IMR-90 (cell line): ENCODE measurements at regions not wholly inside any gene's neighbourhood (a gene's known extent, or its start where the extent isn't known, plus 50 kb on each side); places are given as distances from the start of the nearest gene placed in this dataset.

ENCODE experiments used
- ATAC-seq: fragments of 200-7000 bp; cut with Tn5 transposase; 2 replicates; pipeline ENCODE4 v1.9.1; 2020; ENCODE audit warnings: low read depth, mild to moderate bottlenecking, moderate library complexity
- BruUV-seq: library from RNA; stranded (reverse); fragments of 400-500 nt; replicated peaks from 2 replicates; lab custom pipeline; 2021; lab: Mats Ljungman, UMichigan
- CTCF ChIA-PET: fragments of 300-600 bp; formaldehyde crosslinking; extraction: SDS; loops from one replicate; lab custom pipeline; 2021; ENCODE audit warnings: antibody characterized with exemption; lab: Yijun Ruan, JAX
- POLR2A ChIA-PET: fragments of 300-600 bp; sonication (Branson Sonifier 250); formaldehyde crosslinking; loops from one replicate; lab custom pipeline; 2022; ENCODE audit warnings: antibody characterized with exemption; ENCODE audit not compliant: unreplicated experiment; lab: Charles Lee
- DNase-seq: peaks from one replicate; pipeline ENCODE4 v3.0.0; 2013
- H2AFZ ChIP-seq: replicated peaks from 2 replicates; pipeline ENCODE3; 2013; ENCODE audit warnings: low read length, mild to moderate bottlenecking; ENCODE audit not compliant: poor library complexity
- H2AK5ac ChIP-seq: 2 replicates; pipeline ENCODE4 v1.6.1; 2013; ENCODE audit warnings: low read depth, low read length, inconsistent platforms
- H2AK9ac ChIP-seq: replicated peaks from 2 replicates; pipeline ENCODE3; 2013; ENCODE audit warnings: mild to moderate bottlenecking, low read depth, low read length, moderate library complexity; ENCODE audit not compliant: poor library complexity
- H2BK120ac ChIP-seq: 2 replicates; pipeline ENCODE4 v1.6.1; 2013; ENCODE audit warnings: low read depth, low read length, inconsistent platforms
- H2BK15ac ChIP-seq: 3 replicates; pipeline ENCODE4 v1.6.1; 2013; ENCODE audit warnings: low read depth, low read length, inconsistent platforms
- H2BK20ac ChIP-seq: 2 replicates; pipeline ENCODE4 v1.6.1; 2013; ENCODE audit warnings: low read depth, mild to moderate bottlenecking, inconsistent platforms, low read length, moderate library complexity
- H2BK5ac ChIP-seq: 2 replicates; pipeline ENCODE4 v1.6.1; 2013; ENCODE audit warnings: mild to moderate bottlenecking, low read depth, low read length, inconsistent platforms; ENCODE audit not compliant: poor library complexity, severe bottlenecking
- H3K14ac ChIP-seq: replicated peaks from 2 replicates; pipeline ENCODE4 v1.6.1; 2013; ENCODE audit warnings: low read depth, low read length, inconsistent platforms
- H3K18ac ChIP-seq: 2 replicates; pipeline ENCODE4 v1.6.1; 2013; ENCODE audit warnings: low read depth, low read length, control low read depth
- H3K23ac ChIP-seq: 2 replicates; pipeline ENCODE4 v1.6.1; 2013; ENCODE audit warnings: low read depth, low read length, inconsistent platforms
- H3K27ac ChIP-seq: 2 replicates; pipeline ENCODE4 v1.5.1; 2013; ENCODE audit warnings: mild to moderate bottlenecking, control low read depth, low read length; ENCODE audit not compliant: insufficient read depth
- H3K27me3 ChIP-seq: 2 replicates; pipeline ENCODE4 v1.6.1; 2013; ENCODE audit warnings: low read length; ENCODE audit not compliant: control insufficient read depth, insufficient read depth
- H3K36me3 ChIP-seq: 2 replicates; pipeline ENCODE4 v1.6.1; 2013; ENCODE audit warnings: low read length, mixed read lengths; ENCODE audit not compliant: control insufficient read depth, insufficient read depth
- H3K4ac ChIP-seq: 2 replicates; pipeline ENCODE4 v1.6.1; 2013; ENCODE audit warnings: low read depth, low read length, inconsistent platforms
- H3K4me1 ChIP-seq: 2 replicates; pipeline ENCODE4 v1.6.1; 2013; ENCODE audit warnings: low read length, mixed read lengths; ENCODE audit not compliant: control insufficient read depth, insufficient read depth
- H3K4me2 ChIP-seq: 2 replicates; pipeline ENCODE4 v1.6.1; 2013; ENCODE audit warnings: low read depth, mild to moderate bottlenecking, control low read depth, low read length, moderate library complexity
- H3K4me3 ChIP-seq: 2 replicates; pipeline ENCODE4 v1.5.1; 2013; ENCODE audit warnings: low read depth, mild to moderate bottlenecking, control low read depth, low read length, moderate library complexity; ENCODE audit not compliant: insufficient read depth
- H3K56ac ChIP-seq: 2 replicates; pipeline ENCODE4 v1.6.1; 2013; ENCODE audit warnings: low read length, inconsistent platforms; ENCODE audit not compliant: insufficient read depth; ENCODE audit errors: extremely low read depth
- H3K79me1 ChIP-seq, 2 experiments: 2 replicates each; pipeline ENCODE4 v1.6.1; 2013; ENCODE audit warnings: low read length in 2 of 2, inconsistent platforms in 1 of 2, low read depth in 1 of 2
- H3K9ac ChIP-seq: 2 replicates; pipeline ENCODE4 v1.6.1; 2013; ENCODE audit warnings: low read depth, low read length, control low read depth
- H3K9me1 ChIP-seq: 2 replicates; pipeline ENCODE4 v1.6.1; 2013; ENCODE audit warnings: low read length, inconsistent platforms; ENCODE audit not compliant: insufficient read depth
- H3K9me3 ChIP-seq: 2 replicates; pipeline ENCODE4 v1.6.1; 2013; ENCODE audit warnings: low read length; ENCODE audit not compliant: control insufficient read depth, insufficient read depth
- H4K20me1 ChIP-seq: 2 replicates; pipeline ENCODE4 v1.6.1; 2013; ENCODE audit warnings: low read length, inconsistent platforms; ENCODE audit not compliant: insufficient read depth
- H4K5ac ChIP-seq: 2 replicates; pipeline ENCODE4 v1.6.1; 2013; ENCODE audit warnings: mild to moderate bottlenecking, low read depth, low read length, control low read depth
- H4K8ac ChIP-seq, 2 experiments: 2 replicates each; pipeline ENCODE4 v1.6.1; 2013; ENCODE audit warnings: low read depth in 2 of 2, low read length in 2 of 2, control low read depth in 1 of 2, inconsistent platforms in 1 of 2
- H4K91ac ChIP-seq: 2 replicates; pipeline ENCODE4 v1.6.1; 2013; ENCODE audit warnings: low read depth, low read length, inconsistent platforms; ENCODE audit not compliant: insufficient read depth
- CEBPB ChIP-seq: IDR thresholded peaks from 2 replicates; pipeline ENCODE4 v1.6.1; 2012; ENCODE audit warnings: low read depth, low read length, improper control_type of control experiment
- MAFK ChIP-seq: IDR thresholded peaks from 2 replicates; pipeline ENCODE4 v1.6.1; 2012; ENCODE audit warnings: low read depth, low read length, improper control_type of control experiment
- MAZ ChIP-seq: IDR thresholded peaks from 2 replicates; pipeline ENCODE4 v1.6.1; 2012; ENCODE audit warnings: low read depth, mild to moderate bottlenecking, low read length, improper control_type of control experiment, moderate library complexity, borderline replicate concordance
- MXI1 ChIP-seq: IDR thresholded peaks from 2 replicates; pipeline ENCODE4 v1.6.1; 2012; ENCODE audit warnings: low read depth, mild to moderate bottlenecking, low read length, moderate library complexity, borderline replicate concordance
- POLR2A ChIP-seq: IDR thresholded peaks from 2 replicates; pipeline ENCODE4 v1.6.1; 2012; ENCODE audit warnings: mild to moderate bottlenecking, low read depth, low read length
- RAD21 ChIP-seq: IDR thresholded peaks from 2 replicates; pipeline ENCODE4 v1.6.1; 2012; ENCODE audit warnings: low read length, improper control_type of control experiment
- USF2 ChIP-seq: fragments of 150-350 bp; IDR thresholded peaks from 2 replicates; pipeline ENCODE4 v1.6.1; 2017; ENCODE audit warnings: mild to moderate bottlenecking, antibody characterized with exemption, low read length, low read depth
- WGBS, 2 experiments: methylation state at CpG; one replicate each; pipeline versions ENCODE4 v1.1.5 to v1.1.7; 2013; ENCODE audit warnings: missing lambda C conversion rate in 2 of 2; ENCODE audit not compliant: insufficient read length in 1 of 2; ENCODE audit errors: extremely low coverage in 2 of 2; 5-methylcytosine and 5-hydroxymethylcytosine counted together
- dilution Hi-C: fragments of 300-500 bp; cut with HindIII; formaldehyde crosslinking; loops from one replicate; pipeline ENCODE4 v1.14.3; 2018; ENCODE audit warnings: low sequenced_read_pairs; ENCODE audit not compliant: unreplicated experiment
- in situ Hi-C: fragments of 300-500 bp; cut with MboI; formaldehyde crosslinking; loops from 3 replicates; pipeline ENCODE4 v1.14.3; 2019; ENCODE audit warnings: low sequenced_read_pairs, inconsistent platforms, mixed read lengths
- intact Hi-C: fragments of 100-400 bp; cut with micrococcal nuclease; formaldehyde crosslinking; loops from 2 replicates; pipeline ENCODE4 v1.10.0; 2022

GRCh38 chr12:107631715-107632114 is 53.9 kb upstream of the PWP1 start:
- no peak overlapping the region for H3K14ac ChIP-seq
- intact Hi-C loops = no loop called here

More at GRCh38 chr12:107631715-107632114, 53.9 kb upstream of the PWP1 start:
- H3K23ac ChIP-seq = no peak overlapping the region
- in situ Hi-C loops = no loop called here
- H2BK5ac ChIP-seq = no peak overlapping the region
- 0 out of 2 replicates have a peak, but pooled peaks cover 2% of the 10 kb centered on the region for H3K9me1 ChIP-seq
- no TSS peak for BruUV-seq
- no peaks in the 10 kb centered on the region for H4K20me1 ChIP-seq
- no peak overlapping the region for H2AK9ac ChIP-seq
- H3K18ac ChIP-seq = no peak overlapping the region
- H3K27ac ChIP-seq = no peak overlapping the region
- ChIA-PET POLR2A (no interaction called here), CTCF (no interaction called here)
- no peaks in the 10 kb centered on the region for H3K79me1 ChIP-seq
- H3K4ac ChIP-seq = no peak overlapping the region
- H2AK5ac ChIP-seq = no peak overlapping the region
- DNase-seq (no peak), ATAC-seq (no peak)
- no peak overlapping the region for H3K9ac ChIP-seq
- no peaks in the 10 kb centered on the region for H3K36me3 ChIP-seq
- H4K8ac ChIP-seq = no peak overlapping the region
- dilution Hi-C loops = no loop called here
- no peak overlapping the region for H3K4me2 ChIP-seq
- no peak overlapping the region for H2AFZ ChIP-seq
- no peak overlapping the region for H4K91ac ChIP-seq
- no peak overlapping the region for H2BK120ac ChIP-seq
- no peak overlapping the region for H2BK20ac ChIP-seq
- H3K56ac ChIP-seq = no peak overlapping the region
- no peak overlapping the region for H4K5ac ChIP-seq
- H2BK15ac ChIP-seq = no peak overlapping the region
- no peaks in the 10 kb centered on the region for H3K27me3 ChIP-seq
- WGBS, 2 experiments = no CpG with 5 or more reads among the region's 3 CpGs
- no peak overlapping the region for H3K4me3 ChIP-seq
- TF ChIP-seq MAZ (no peak), MAFK (no peak), CEBPB (no peak), RAD21 (no peak), USF2 (no peak), POLR2A (no peak), MXI1 (no peak)
- H3K4me1 ChIP-seq = peaks cover 2% of the 10 kb centered on the region; the same call in 1 of the 2 replicates
- no peaks in the 10 kb centered on the region for H3K9me3 ChIP-seq
